NOMO-1 (cell line): ENCODE measurements at regions not wholly inside any gene's neighbourhood (a gene's known extent, or its start where the extent isn't known, plus 50 kb on each side); places are given as distances from the start of the nearest gene placed in this dataset.

Experiments
- DNase-seq, 2 experiments: peaks; one replicate each; lab custom pipeline; 2025; ENCODE audit not compliant: unreplicated experiment in 2 of 2; lab: John Stamatoyannopoulos, UW

DNA sequence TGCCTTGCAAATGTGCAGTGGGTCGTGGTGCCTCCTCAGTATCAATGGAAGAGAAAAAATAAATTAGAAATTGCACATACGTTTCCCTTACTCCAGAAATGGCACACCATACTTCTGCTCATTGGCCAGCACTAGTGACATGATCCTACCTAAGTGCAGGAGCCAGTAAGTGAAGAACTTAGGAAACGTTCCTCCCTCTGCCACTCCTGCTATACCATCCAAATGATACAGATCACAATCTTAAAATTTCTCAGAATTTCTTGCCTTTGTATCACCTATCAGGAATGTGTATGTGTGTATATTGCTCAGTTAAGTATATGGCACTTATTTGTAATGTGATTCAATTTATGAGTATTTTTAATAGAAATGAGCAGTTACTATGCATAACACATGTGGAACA is 237.0 kb upstream of the UBE2E3 start:
- no peak for DNase-seq

DNA sequence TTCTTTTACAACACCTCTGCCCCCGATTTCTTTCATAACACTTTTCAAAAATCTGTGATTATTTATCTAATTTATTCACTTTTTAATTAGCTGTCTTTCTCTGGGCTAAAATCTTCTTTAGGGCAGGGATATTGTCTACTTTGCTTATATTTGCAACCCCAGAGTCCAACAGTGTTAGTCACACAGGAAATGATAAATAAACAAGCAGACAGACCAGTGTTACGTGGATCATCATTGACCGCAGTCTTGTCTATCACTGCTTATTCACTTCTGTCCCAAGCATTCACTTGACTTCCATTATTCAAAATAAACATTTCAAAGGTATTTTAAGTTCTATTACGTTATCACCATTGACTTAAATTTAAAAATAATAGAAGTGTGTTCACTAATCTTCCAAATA is 237.6 kb upstream of the UBE2E3 start:
- no peak for DNase-seq

DNA sequence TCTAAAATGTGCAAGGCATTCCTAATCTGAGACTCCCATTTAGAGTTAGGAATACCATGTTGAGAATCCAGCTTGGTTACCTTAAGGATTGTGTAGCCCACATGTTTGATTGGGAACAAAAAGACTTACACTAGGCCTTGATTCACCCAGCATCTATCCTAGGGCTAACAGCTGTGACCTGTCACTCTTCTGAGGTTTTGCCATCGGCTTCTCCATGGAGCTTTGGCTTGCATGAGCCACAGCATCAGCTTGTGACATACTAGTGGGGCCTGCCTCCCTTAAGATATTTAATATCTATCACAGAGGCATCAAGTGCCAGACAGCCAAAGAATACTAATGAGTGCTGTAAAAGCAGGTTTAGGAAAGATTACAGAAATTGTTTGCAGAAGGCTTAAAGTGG is 241.3 kb upstream of the UBE2E3 start:
- no peak for DNase-seq

DNA sequence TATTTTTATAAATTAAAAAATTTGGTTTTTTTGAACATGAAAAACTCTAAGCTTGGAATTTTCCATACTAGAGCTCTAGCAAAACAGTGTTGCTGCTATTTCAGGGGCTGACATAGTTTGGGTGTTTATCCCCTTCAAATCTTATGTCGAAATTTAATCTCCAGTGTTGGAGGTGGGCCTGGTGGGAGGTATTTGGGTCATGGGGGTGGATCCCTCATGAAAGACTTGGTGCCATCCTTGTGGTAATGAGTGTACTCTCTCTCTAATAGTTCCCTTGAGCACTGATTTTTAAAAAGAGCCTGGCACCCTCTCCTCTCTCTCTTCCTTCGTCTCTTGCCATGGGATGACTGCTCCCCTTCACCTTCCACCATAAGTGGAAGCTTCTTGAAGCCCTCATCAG is 244.6 kb upstream of the UBE2E3 start:
- DNase-seq = no peak

DNA sequence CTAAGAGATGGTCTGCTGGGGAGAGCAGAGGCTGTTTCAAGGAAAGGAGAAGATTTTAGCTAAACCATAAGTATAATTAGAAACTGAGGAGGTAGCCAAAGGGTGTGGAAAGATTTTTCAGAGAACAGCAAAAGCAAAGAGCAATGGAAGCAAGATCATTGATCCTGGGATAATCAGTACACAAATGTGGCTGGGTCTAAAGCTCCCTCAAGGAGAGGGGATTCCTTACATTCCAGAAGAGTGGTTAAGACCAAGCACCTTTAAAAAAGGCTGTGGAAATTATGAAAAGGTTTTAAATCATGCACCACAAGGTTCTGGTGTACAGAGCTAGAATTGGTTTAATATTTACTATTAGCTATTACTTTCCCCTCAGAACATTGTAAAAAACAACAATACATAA is 246.0 kb upstream of the UBE2E3 start:
- DNase-seq = no peak

DNA sequence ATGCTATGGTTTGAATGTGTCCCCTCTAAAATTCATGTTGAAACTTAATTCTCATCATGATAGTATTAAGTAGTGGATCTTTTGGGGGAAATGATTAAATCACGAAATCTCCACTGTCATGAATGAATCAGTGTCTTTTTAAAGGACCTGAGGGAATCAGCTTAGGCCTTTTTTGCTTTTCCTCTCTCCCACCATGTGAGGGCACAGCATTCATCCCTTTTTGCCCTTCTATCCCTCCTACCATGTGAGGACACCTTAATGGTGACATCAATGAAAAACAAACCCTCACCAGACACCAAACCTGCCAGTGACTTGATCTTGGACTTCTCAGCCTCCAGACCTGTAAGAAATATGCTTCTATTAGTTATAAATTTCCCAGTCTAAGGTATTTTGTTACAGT is 247.1 kb upstream of the UBE2E3 start:
- DNase-seq = no peak

DNA sequence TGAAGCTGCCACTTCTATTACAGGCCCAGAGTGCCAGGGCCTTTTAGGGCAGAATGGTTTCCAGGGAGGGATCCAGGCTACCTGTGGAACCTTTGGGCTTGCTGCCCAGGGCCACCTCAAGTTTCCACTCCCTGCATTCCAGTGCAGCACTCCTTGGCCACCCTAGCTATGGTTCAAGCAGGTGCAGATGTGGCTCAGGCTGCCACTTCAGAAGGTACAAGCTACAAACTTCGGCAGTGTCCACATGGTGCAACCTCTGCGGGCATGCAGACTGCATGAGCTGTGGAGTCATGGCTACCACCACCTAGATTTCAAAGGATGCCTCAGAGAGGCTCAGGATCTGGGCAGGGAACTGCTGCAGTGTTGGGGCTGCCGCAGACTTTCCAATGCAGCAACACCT is 248.1 kb upstream of the UBE2E3 start:
- DNase-seq = no peak

DNA sequence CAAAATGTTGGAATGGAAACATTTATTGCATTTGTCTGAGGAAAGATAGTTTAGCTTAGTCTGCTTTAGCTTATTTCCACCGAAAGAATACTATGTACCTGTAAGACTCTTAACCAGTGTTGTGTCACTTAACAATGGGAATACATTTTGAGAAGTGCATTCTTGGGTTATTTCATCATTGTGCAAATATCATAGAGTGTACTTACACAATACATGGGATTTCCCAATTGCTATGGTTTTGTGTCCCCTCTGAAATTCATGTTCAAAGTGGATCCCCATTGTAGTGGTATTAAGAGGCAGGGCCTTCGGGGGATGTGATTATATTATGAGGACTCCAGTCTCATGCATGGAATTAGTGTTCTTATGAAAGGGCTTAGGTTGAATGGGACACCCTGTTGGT is 249.4 kb upstream of the UBE2E3 start:
- DNase-seq = peak in 1 of 2 experiments; percentile 56

DNA sequence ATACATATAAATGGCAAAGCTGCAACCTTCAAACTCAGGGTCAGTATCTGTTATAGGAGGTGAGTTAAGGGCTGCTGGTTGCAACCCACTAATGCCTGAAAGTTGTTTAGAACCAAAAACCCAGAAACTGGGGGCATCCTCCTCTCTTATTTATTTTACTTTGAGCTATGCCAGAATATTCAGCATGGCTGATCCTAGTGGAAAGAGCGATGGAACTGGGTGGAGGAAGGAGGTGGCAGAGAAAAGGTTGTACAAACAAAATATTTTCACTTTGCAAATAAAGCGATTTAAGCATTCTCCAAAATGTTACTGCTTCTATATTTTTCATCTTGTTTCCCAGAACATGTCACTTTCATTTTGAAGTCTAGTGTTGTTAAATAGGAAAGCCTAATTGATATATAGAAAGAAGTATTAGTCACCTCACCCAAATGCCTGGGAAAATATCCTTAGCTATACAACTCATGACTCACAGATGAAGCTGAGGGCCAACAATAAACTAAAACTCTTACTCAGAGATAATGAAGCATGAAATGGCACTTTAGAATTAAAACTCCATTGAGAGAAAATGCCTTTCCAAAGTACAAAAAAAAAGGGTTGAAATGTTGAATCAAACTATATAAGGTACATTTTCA is 251.4 kb upstream of the UBE2E3 start:
- no peak for DNase-seq

DNA sequence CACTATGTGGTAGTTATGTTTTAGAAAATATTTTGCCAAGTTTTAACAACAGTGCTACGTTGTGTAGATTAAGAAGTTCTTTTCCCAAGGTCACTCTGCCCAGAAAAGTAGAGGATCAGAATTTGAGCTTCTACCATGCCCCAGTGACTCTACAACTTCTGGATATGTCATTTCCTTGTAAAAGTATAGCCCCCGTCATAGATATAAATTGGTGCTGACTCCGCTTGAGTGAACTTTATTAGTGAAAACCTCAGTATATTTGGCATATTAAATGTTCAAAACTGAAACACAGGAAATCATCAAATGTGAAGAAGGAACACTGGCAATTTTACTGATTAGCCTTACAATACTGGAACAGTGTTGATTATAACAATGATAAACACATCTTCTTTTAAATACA is 256.7 kb upstream of the UBE2E3 start:
- DNase-seq = no peak

DNA sequence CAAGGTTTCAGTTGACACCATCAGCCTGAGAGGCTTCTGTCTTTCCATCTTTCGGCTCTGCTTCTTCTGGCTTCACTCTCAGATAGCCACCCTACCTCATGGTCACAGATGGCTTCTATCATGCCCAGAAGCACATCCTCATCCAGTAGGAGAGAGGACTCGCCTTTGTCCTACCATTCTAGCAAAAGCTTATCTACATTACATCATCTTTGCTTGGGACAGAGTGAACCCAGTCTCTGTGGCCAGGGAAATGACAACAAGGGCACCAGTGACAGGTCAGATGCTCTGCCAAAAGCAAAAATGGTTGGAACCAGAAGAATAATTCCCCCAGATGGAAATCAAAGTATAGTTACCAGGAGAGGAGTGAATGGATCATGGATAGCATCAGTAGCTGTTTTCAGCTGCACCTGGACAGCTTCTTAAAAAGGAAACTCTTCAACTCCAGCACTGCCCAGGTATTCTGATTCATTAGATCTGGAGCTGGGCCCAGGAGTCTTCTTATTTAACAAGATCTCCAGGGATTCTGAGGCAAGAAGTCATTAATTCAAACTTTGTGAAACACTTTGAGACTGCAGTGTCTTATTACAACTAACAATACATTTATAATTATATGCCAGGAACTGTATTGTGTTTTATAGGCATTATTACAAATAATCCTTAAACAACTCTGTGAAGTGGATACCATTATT is 257.7 kb upstream of the UBE2E3 start:
- no peak for DNase-seq

DNA sequence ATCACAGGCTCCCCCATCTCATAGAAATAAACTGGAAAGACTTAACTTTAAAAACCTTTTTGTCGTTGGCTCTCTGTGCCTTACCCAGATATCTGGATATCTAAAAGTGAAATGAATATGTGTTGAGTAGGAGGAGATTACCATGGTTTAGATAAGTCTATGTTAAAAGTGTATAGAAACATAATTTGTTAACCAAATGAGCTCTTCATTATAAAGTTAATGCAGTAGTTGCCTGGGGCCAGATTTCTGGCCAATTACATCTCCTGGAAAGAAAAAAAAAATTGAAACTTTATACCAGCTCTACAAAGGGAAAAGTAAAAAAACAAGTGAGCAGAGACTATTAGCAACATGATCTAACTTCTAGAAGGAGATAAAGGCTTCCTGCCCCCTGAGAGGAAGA is 259.6 kb upstream of the UBE2E3 start:
- DNase-seq = no peak

DNA sequence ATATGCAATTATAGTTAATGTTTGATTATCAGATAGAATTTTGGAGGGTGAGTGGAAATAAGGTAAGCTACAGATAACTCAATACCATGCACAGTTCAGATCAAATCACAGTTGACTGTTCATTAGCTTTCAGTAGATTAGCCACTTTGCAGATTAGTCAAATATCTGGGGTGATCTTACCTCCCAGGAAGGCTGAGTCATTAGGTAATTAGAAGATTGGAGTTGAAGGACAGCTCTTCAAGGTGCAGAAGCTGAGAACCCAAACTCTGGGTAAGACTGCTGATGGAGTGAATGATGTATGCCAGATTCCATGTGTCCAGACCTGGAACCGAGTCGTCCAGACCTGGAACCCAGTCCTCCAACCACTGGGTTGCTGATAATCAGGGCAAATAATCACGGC is 262.8 kb upstream of the UBE2E3 start:
- no peak for DNase-seq

DNA sequence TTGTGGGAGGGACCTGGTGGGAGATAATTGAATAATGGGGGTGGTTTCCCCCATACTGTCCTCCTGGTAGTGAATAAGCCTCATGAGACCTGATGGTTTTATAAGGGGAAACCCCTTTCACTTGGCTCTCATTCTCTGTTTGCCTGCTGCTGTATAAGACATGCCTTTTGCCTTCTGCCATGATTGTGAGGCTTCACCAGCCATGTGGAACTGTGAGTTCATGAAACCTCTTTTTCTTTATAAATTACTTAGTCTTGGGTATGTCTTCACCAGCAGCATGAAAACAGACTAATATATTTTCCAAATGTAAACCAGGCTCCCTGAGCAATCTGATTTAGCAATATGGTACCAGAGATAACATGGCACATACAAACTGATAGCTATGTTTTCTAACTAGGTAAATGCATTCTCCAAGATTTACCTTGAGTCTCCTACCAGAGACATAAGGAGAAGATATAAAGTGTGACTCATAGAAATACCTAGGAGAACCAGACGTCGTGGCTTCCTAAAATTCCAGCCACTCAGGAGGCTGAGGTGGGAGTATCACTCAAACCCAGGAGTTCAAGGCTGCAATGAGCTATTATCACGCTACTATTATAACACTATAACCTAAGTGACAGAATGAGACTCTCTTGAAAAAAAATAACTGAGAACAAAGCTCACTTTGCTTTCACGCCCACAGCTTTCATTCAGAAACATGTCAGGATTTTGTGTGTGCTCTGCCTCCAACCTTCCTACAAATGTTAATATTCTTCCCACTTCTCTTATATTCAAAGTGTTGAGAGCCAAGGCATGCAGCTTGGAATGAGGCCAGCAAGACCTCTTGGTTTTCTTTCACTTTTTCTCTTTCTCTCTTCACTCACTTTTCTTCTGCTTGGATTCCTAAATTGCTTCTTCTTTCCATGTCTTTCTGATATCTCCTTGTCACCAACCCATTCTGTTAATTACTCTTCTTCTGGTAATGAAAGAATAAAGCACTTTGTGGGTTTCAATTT is 263.9 kb upstream of the UBE2E3 start:
- no peak for DNase-seq

DNA sequence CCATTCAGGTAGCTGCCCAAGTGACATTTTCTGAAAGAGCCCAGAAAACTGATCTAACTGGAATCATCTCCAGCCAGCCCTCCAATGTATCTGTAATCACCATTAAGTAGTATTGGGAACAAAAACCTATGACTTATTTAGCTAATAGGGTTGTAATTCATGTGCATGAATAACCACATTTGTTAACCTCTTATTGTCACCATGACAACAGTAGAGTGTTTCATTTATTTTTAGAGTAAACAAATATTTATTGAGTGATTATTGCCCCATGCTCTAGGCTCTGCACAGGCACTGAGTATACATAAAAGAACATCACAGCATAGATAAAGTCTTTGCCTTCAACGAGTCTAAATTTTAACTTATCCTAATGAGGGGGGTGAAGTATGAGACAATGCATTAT is 265.4 kb upstream of the UBE2E3 start:
- no peak for DNase-seq

DNA sequence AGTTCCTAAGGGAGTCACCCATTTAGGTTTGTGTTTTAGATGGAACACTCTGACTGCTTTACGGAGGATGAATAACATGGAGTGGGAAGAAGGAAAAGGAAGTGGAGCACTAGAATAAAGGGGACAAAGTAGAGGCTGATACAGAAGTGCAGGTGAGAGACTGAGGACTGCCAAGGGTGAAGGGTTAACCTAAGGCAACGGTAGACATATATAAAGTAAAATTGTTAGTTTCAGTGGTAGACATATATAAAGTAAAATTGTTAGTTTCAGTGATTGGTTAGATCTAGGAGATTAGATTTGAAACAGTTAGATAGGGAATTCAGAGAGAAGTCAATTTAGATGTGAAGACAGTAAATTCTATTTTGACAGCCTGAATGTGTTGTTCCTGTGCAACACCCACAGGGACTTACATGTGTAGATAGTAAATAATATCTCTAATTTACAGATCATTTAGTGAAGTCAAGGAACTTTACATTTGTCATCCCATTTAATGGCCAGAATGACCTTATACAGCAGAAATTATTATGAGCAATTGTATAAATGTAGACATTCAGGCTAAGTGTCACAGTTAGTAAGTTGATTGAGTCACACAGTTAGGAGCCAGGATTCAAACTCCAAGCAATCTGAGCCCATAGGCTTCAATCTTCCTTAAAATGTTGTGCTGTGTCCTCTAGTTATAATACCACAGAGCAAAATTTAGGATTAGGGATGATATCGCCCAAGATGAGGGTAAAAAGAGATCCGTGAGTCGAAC is 270.8 kb upstream of the UBE2E3 start:
- DNase-seq = no peak

DNA sequence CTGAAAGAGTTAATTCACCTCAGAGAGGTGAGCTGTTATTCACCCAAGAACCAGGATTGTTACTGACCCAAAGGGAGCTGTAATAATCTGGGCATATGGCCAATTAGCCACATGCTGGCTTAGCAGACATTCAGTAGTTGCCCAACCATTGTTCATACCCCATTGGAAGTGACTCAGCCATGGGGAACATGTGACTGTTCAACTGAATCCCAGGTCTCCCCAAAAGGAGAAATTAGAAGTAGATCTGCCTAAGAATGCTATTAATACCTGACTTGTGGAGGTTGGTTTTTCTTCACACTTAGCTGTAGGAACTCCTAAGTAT is 272.6 kb upstream of the UBE2E3 start:
- DNase-seq = peak; percentile 71 to 85

DNA sequence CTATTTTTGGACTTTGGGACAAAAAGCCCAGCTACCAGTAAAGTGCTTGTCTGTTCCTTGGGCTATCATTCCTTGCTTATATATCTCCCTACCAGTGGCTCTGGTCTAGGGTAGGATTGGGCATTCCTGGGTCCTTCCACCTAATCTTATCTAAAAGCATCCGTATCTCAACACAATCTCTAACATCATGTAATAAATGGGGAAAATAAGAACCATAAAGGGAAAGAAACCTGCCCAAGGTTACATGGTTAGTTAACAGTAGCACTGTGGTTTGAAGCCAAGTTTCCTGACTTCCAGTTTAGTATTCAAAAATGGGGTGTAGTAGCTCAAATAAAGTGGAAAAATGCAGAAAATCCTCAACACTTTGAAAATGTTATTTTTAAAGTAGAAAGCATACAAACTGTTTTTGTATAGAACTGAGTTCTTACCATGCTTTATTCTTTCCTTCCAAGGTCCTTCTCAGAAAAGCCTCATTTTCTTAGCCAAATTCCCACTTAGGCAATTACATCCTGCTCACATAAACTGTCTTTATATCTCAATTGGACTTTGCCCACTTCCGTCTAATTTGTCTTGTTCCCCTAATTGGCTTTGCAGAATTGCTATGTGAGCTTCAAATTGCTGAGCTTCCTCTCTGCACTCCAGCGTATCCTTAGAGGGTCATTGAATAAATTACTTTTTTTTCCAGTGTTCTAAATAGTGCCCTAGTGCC is 273.1 kb upstream of the UBE2E3 start:
- peak; percentile 71 to 80 for DNase-seq

DNA sequence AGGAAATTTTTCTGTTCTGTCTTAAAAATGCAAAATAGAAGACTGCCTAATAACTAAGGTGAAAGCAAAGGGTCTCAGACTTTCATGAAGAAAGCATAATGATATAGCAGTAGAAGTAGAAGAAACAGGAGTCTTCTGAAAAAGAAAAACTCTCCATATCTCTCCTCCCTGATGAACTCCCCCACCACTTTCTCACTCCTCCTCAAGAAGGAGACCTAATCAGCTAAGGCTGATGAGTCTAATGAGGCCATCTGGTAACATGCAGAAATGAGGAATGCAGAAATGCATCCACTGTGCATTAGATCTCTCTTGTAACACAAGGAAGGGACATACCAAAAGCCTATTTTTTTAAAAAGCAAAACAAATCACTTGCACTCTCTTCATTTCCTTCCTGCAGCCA is 273.7 kb upstream of the UBE2E3 start:
- no peak for DNase-seq

DNA sequence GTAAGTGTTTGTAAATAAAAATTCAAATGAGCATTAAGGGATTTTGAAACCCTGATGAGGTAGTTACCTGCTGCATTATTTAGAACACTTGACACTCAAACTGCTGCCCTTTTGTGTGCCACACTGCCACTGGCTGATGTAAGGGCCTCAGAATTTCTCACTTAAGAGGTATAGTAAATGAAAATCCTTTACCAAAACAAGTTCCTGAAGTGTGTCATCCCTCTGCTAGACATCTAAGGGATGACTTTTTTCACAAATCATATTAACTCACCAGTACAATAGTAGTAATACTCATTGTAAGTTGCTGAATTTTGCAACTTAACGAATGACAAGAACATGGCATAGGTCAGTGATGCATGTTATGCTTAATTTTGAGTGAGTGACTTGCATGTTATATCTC is 274.9 kb upstream of the UBE2E3 start:
- peak in 1 of 2 experiments; percentile 9 for DNase-seq
